Gastroesophageal sphincter (tissue), 4 donors: ENCODE measurements at regions not wholly inside any gene's neighbourhood (a gene's known extent, or its start where the extent isn't known, plus 50 kb on each side); places are given as distances from the start of the nearest gene placed in this dataset.
A peak's percentile ranks its signal among the peaks of the same experiment; 100 is the strongest.
"Not testable (repeated sequence)": the region's sequence is repeated elsewhere in the genome, so short reads cannot be mapped to it uniquely, and the experiment has no call there.

Experiments used
- ATAC-seq: fragments of 150-250 bp; one replicate; pipeline ENCODE4 v1.9.1; 2016; ENCODE audit warnings: mild to moderate bottlenecking, moderate library complexity
- H3K27ac ChIP-seq, 4 donors: fragments of 200-600 bp; sonication (generic) in 3 of 4; 1 replicate in 3 of 4; 2 replicates in 1 of 4; pipeline ENCODE4 v1.5.1; 2016 to 2019
- H3K27me3 ChIP-seq: fragments of 200-600 bp; sonication (generic); one replicate; pipeline ENCODE4 v1.5.1; 2019
- H3K36me3 ChIP-seq, 2 donors: fragments of 200-600 bp; sonication (generic); one replicate each; pipeline ENCODE4 v1.5.1; 2019; ENCODE audit warnings: control low read depth in 1 of 2
- H3K4me1 ChIP-seq, 3 donors: fragments of 200-600 bp; sonication (generic); 1 replicate in 2 of 3; 2 replicates in 1 of 3; pipeline ENCODE4 v1.5.1; 2016 to 2019; ENCODE audit warnings: control low read depth in 2 of 3
- H3K4me3 ChIP-seq, 2 donors: fragments of 200-600 bp; sonication (generic); one replicate each; pipeline ENCODE4 v1.5.1; 2019; ENCODE audit warnings: mild to moderate bottlenecking in 1 of 2, moderate library complexity in 1 of 2
- H3K9me3 ChIP-seq, 3 donors: fragments of 200-600 bp; sonication (generic); one replicate each; pipeline ENCODE4 v1.5.1; 2017 to 2019; ENCODE audit warnings: control low read depth in 2 of 3
- EP300 ChIP-seq: sonication (generic); formaldehyde crosslinking; IDR thresholded peaks from one replicate; pipeline ENCODE4 v1.6.1; 2017; ENCODE audit warnings: antibody characterized with exemption, mild to moderate bottlenecking
- POLR2A ChIP-seq, 2 donors: fragments of 450-650 bp; IDR thresholded peaks; one replicate each; pipeline ENCODE4 v1.6.1; 2017; ENCODE audit warnings: antibody characterized with exemption in 2 of 2, mild to moderate bottlenecking in 2 of 2, moderate library complexity in 1 of 2
- POLR2AphosphoS5 ChIP-seq: sonication (generic); formaldehyde crosslinking; IDR thresholded peaks from one replicate; pipeline ENCODE4 v1.6.1; 2017; ENCODE audit warnings: antibody characterized with exemption
- WGBS, 2 donors: methylation state at CpG; one replicate each; pipeline ENCODE4 v1.1.5; 2018; ENCODE audit warnings: low coverage in 1 of 2; 5-methylcytosine and 5-hydroxymethylcytosine counted together
- TF ChIP-seq, protein P1 (sequence below), 4 experiments: fragments of 200-600 bp in 2 of 4; fragments of 450-650 bp in 2 of 4; sonication (generic) in 1 of 4; IDR thresholded peaks; one replicate each; pipeline ENCODE4 v1.5.1; 2017 to 2019; ENCODE audit warnings: antibody characterized with exemption in 4 of 4, mild to moderate bottlenecking in 2 of 4, moderate library complexity in 2 of 4

DNA sequence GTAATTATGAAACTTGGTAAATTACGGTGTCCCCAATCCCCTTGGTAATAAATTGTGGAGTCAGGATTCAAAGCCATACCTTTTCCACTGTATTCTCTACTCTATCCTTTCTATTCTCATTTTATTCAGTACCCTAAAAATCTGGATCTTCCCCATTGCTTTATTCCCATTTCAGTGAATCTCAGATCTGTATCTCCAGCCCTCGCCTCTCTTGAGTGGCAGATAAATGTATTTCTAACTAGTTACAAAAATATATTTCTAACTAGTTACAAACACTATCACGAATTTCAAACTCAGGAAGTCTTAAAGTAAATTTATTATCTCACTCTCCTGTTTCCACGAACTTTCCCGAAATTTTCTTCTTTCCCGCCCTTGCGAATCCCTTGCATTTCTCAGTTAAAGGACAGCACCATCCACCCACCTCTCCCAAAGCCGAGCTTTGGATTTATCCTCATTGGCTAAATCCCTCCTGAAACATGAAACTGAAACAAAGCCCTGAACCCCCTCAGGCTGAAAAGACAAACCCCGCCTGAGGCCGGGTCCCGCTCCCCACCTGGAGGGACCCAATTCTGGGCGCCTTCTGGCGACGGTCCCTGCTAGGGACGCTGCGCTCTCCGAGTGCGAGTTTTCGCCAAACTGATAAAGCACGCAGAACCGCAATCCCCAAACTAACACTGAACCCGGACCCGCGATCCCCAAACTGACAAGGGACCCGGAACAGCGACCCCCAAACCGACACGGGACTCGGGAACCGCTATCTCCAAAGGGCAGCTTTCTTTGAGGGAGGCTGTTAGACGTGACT lies 164.3 kb upstream of the PABPC3 start:
- Histone ChIP-seq H3K27ac (no peak overlapping the region), H3K4me3 (peak overlapping the region in 1 of 2 donors; percentile 20), H3K4me1 (peaks cover 0 to 5% (median 0%) of the 10 kb centered on the region in 3 donors), H3K9me3 (no peaks in the 10 kb centered on the region), H3K27me3 (peaks cover 41% of the 10 kb centered on the region), H3K36me3 (no peaks in the 10 kb centered on the region)
- no peak for ATAC-seq
- 13% methylated on average over 8 to 11 of the region's 31 CpGs for WGBS, 2 donors
- TF ChIP-seq POLR2AphosphoS5 (no peak), POLR2A (IDR thresholded peaks at IDR 0.05) (no peak), EP300 (no peak)
- TF ChIP-seq, protein P1, sequence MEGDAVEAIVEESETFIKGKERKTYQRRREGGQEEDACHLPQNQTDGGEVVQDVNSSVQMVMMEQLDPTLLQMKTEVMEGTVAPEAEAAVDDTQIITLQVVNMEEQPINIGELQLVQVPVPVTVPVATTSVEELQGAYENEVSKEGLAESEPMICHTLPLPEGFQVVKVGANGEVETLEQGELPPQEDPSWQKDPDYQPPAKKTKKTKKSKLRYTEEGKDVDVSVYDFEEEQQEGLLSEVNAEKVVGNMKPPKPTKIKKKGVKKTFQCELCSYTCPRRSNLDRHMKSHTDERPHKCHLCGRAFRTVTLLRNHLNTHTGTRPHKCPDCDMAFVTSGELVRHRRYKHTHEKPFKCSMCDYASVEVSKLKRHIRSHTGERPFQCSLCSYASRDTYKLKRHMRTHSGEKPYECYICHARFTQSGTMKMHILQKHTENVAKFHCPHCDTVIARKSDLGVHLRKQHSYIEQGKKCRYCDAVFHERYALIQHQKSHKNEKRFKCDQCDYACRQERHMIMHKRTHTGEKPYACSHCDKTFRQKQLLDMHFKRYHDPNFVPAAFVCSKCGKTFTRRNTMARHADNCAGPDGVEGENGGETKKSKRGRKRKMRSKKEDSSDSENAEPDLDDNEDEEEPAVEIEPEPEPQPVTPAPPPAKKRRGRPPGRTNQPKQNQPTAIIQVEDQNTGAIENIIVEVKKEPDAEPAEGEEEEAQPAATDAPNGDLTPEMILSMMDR (IDR thresholded peaks at IDR 0.05): no peak

DNA sequence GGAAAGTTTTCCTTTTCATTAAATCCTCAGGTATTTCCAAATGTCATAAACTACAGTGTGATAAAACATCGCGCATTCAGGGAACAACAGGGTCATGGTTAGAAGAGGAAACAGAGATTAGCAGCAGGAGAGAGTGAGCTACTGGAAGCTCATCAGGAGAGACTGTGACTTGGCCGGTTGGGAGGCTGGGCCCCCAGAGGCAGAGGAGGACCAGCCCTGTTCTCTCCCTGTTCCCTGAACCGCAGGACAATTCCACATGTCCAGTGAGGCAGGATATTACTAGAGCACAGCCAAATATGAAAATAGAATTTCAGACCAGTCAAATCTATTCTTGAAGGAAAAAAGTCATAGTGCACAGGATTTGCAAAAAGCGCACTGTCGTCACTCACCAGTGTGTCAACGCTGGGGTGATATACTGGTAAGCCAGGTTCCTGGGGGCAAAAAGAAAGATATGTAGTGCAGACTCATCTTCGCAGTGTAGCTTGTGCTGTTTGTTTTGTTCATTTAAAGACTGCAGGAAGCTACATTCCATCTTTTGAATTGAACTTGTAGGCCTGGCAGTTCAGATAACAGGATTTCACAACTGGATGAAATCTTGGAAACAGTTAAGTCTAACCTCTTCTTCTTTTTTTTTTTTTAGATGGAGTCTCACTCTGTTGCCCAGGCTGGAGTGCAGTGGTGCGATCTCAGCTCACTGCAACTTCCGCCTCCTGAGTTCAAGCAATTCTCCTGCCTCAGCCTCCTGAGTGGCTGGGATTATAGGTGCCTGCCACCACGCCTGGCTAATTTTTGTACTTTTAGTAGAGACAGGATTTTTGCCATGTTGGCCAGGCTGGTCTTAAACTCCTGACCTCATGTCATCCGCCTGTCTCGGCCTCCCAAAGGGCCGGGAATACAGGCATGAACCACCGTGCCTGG lies 162.6 kb upstream of the PABPC3 start:
- not testable (repeated sequence) for H3K4me1 ChIP-seq, H3K4me3 ChIP-seq, H3K9me3 ChIP-seq, H3K27ac ChIP-seq, H3K36me3 ChIP-seq
- ATAC-seq: peak; percentile 50
- H3K27me3 ChIP-seq: peaks cover 50% of the 10 kb centered on the region
- 74 to 92% methylated on average over 9 to 11 of the region's 15 CpGs for WGBS, 2 donors

GRCh38 chr13:24934024-24934385 lies 161.9 kb upstream of the PABPC3 start:
- H3K36me3 ChIP-seq, H3K4me3 ChIP-seq, H3K4me1 ChIP-seq, H3K9me3 ChIP-seq, H3K27ac ChIP-seq: not testable (repeated sequence)
- WGBS, 2 donors: 53 to 64% methylated on average over 3 to 4 of the region's 4 CpGs
- peak; percentile 60 for ATAC-seq
- H3K27me3 ChIP-seq: peaks cover 50% of the 10 kb centered on the region

DNA sequence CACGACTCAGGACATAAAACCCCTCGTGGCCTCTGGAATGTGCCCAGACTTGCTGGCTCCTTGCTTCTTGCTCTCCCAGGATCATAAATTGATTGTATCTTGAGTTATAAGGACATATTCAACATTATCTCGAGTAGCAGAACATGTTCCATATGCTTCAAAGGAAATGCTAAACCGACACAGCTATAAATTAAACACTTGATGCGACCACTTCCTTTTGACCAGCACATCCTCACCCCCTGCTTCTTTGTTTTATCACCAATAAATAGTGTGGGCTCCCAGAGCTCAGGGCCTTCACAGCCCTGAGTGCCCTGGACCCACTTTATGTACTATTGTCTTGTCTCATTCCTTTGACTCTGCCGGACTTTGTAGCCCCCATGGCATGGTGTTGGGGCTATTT lies 157.0 kb upstream of the PABPC3 start:
- H3K4me3 ChIP-seq: no peak overlapping the region
- TF ChIP-seq, protein P1 (IDR thresholded peaks at IDR 0.05): no peak
- no peak for TF ChIP-seq POLR2A (IDR thresholded peaks at IDR 0.05)
- no peak for TF ChIP-seq POLR2AphosphoS5
- TF ChIP-seq EP300: no peak
- no peaks in the 10 kb centered on the region for H3K4me1 ChIP-seq
- peaks cover 9% of the 10 kb centered on the region for H3K27me3 ChIP-seq
- no peaks in the 10 kb centered on the region for H3K36me3 ChIP-seq
- no peak overlapping the region for H3K27ac ChIP-seq
- ATAC-seq: no peak
- 72% methylated on average over 4 of the region's 6 CpGs for whole genome bisulfite sequencing, 2 donors
- no peaks in the 10 kb centered on the region for H3K9me3 ChIP-seq

GRCh38 chr13:24941023-24941713 lies 154.8 kb upstream of the PABPC3 start:
- not testable (repeated sequence) for H3K36me3 ChIP-seq, ATAC-seq, H3K9me3 ChIP-seq, H3K4me1 ChIP-seq, H3K27ac ChIP-seq, H3K4me3 ChIP-seq, H3K27me3 ChIP-seq
- 55% methylated on average over 5 of the region's 11 CpGs; no CpG with 5 or more reads in 1 of the 2 donors for WGBS, 2 donors

GRCh38 chr13:24943136-24943535 lies 152.8 kb upstream of the PABPC3 start:
- no peaks in the 10 kb centered on the region for H3K36me3 ChIP-seq
- H3K4me3 ChIP-seq: no peak overlapping the region
- TF ChIP-seq POLR2A (IDR thresholded peaks at IDR 0.05) (no peak), POLR2AphosphoS5 (no peak), EP300 (no peak)
- TF ChIP-seq, protein P1 (IDR thresholded peaks at IDR 0.05): no peak
- 73 to 86% methylated on average over 3 to 6 of the region's 6 CpGs for WGBS, 2 donors
- no peaks in the 10 kb centered on the region for H3K27me3 ChIP-seq
- H3K4me1 ChIP-seq: no peaks in the 10 kb centered on the region
- no peak overlapping the region for H3K27ac ChIP-seq
- H3K9me3 ChIP-seq: no peaks in the 10 kb centered on the region
- no peak for ATAC-seq

GRCh38 chr13:24944073-24944472 lies 151.9 kb upstream of the PABPC3 start:
- WGBS, 2 donors: 81% methylated on average over 4 of the region's 4 CpGs; no CpG with 5 or more reads in 1 of the 2 donors
- not testable (repeated sequence) for H3K27ac ChIP-seq, ATAC-seq, H3K36me3 ChIP-seq, H3K27me3 ChIP-seq, H3K4me3 ChIP-seq, H3K4me1 ChIP-seq, H3K9me3 ChIP-seq

DNA sequence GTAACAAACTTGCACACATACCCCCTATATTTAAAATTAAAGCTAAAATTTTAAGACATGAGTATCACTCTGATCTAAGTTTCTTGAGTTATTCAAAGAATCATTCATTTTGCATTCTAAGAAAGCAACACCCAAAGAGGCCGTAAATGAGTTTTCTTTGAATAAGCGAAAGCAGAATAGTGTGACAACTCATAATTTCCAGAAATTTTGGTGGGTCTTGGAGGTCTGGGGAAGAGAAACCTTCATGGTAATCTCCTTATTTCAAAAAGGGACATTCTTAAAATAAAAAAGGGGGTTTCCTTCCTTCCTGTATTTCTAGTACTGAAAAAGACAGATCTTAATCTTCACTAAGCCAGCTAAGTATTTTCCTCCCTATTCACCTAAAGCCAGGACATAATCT lies 147.0 kb upstream of the PABPC3 start:
- H3K4me1 ChIP-seq, H3K9me3 ChIP-seq, H3K36me3 ChIP-seq, ATAC-seq, H3K27me3 ChIP-seq, H3K27ac ChIP-seq, H3K4me3 ChIP-seq: not testable (repeated sequence)
- 89 to 100% methylated on average over 2 of the region's 2 CpGs for WGBS, 2 donors

DNA sequence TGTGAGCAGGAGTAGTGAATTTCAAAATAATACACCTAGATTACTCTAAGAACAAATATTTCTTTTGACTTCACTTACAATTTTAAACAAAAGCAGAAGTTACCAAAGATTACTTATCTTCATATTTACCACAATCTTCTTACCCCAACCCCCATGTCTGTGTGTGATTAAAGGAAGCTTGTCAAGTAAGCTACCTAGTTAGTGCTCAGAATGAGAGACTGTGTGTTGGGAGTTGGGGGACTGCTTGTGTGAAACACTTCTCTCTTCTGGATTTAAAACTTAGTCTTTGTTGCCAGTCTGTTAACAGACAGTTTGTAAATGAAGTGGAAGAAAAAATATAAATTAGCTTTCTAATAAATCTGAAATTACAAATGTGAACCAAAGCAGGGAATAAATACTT lies 145.3 kb upstream of the PABPC3 start:
- H3K27me3 ChIP-seq, H3K4me1 ChIP-seq, H3K4me3 ChIP-seq, ATAC-seq, H3K36me3 ChIP-seq, H3K27ac ChIP-seq, H3K9me3 ChIP-seq: not testable (repeated sequence)
